IPS-15b (cell line): ENCODE measurements at regions not wholly inside any gene's neighbourhood (a gene's known extent, or its start where the extent isn't known, plus 50 kb on each side); places are given as distances from the start of the nearest gene placed in this dataset.

Experiments used
- H3K27me3 ChIP-seq: one replicate; pipeline ENCODE4 v1.6.1; 2013; ENCODE audit warnings: low read length; ENCODE audit not compliant: control insufficient read depth, insufficient read depth
- H3K36me3 ChIP-seq: one replicate; pipeline ENCODE4 v1.6.1; 2013; ENCODE audit warnings: low read length; ENCODE audit not compliant: control insufficient read depth, insufficient read depth
- H3K4me1 ChIP-seq: one replicate; pipeline ENCODE4 v1.6.1; 2013; ENCODE audit warnings: mild to moderate bottlenecking, low read length; ENCODE audit not compliant: control insufficient read depth, insufficient read depth
- H3K4me3 ChIP-seq: one replicate; pipeline ENCODE4 v1.5.1; 2013; ENCODE audit warnings: low read depth, low read length
- H3K9ac ChIP-seq: one replicate; pipeline ENCODE4 v1.6.1; 2013; ENCODE audit warnings: low read depth, mild to moderate bottlenecking, low read length
- H3K9me3 ChIP-seq: one replicate; pipeline ENCODE4 v1.6.1; 2013; ENCODE audit warnings: mild to moderate bottlenecking, low read length; ENCODE audit not compliant: control insufficient read depth, insufficient read depth

DNA sequence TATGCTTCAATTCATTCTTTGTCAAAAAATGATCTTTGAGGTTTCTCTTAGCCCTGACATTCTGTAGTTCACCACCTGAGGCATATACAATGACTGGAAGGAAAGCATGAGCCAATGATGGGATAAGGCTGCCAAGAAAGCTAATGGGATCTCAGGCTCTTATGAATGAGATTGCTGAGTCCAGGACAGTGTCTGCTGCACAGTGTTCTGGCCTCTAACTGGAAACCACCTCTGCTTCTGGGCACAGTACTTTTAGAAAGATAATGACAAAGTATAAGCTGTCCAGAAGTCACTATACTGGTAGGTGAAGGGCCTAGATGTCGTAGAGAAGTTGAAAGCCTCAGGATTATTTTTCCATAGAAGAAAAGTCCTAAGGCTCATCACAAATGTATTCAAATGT lies 69.1 kb upstream of the PAPPA start:
- no peaks in the 10 kb centered on the region for H3K36me3 ChIP-seq
- H3K27me3 ChIP-seq = no peaks in the 10 kb centered on the region
- no peak overlapping the region for H3K4me3 ChIP-seq
- no peaks in the 10 kb centered on the region for H3K9me3 ChIP-seq
- no peaks in the 10 kb centered on the region for H3K4me1 ChIP-seq
- H3K9ac ChIP-seq = no peak overlapping the region

- no peak overlapping the region for H3K4me3 ChIP-seq
- no peaks in the 10 kb centered on the region for H3K36me3 ChIP-seq
- H3K4me1 ChIP-seq = no peaks in the 10 kb centered on the region
- H3K9me3 ChIP-seq = no peaks in the 10 kb centered on the region
- no peak overlapping the region for H3K9ac ChIP-seq
- H3K27me3 ChIP-seq = no peaks in the 10 kb centered on the region
Observed at GRCh38 chr9:116087246-116087645, 66.3 kb upstream of the PAPPA start.

GRCh38 chr9:116087751-116088194 lies 65.8 kb upstream of the PAPPA start:
- Histone ChIP-seq H3K36me3 (no peaks in the 10 kb centered on the region), H3K9me3 (no peaks in the 10 kb centered on the region), H3K4me1 (no peaks in the 10 kb centered on the region), H3K4me3 (no peak overlapping the region), H3K9ac (no peak overlapping the region), H3K27me3 (no peaks in the 10 kb centered on the region)

DNA sequence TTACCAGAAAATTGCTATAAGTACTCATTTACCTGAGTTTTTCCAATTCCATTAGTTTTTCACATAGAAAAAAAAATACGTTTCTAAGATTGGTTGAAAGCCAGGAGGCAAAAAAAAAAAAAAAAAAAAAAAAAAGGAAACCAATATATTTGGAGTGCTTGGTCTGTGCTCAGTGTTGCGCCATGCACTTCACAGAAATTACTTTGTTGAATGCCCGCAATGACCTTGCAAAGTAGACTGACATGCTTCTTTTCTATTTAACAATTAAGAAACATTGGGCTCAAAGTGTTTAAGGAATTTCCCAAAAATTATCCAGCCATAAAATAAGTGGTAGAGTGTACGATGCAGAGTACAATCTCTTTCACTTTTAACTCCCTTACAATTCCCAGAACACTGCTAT lies 65.2 kb upstream of the PAPPA start:
- no peaks in the 10 kb centered on the region for H3K27me3 ChIP-seq

GRCh38 chr9:116090030-116090770 lies 63.4 kb upstream of the PAPPA start:
- Histone ChIP-seq H3K4me3 (no peak overlapping the region), H3K9ac (no peak overlapping the region), H3K4me1 (no peaks in the 10 kb centered on the region), H3K9me3 (no peaks in the 10 kb centered on the region), H3K36me3 (no peaks in the 10 kb centered on the region), H3K27me3 (no peaks in the 10 kb centered on the region)

More for the DNA sequence above, 65.2 kb upstream of the PAPPA start:
- no peak overlapping the region for H3K4me3 ChIP-seq
- H3K36me3 ChIP-seq = no peaks in the 10 kb centered on the region
- no peaks in the 10 kb centered on the region for H3K4me1 ChIP-seq
- no peak overlapping the region for H3K9ac ChIP-seq
- H3K9me3 ChIP-seq = no peaks in the 10 kb centered on the region

DNA sequence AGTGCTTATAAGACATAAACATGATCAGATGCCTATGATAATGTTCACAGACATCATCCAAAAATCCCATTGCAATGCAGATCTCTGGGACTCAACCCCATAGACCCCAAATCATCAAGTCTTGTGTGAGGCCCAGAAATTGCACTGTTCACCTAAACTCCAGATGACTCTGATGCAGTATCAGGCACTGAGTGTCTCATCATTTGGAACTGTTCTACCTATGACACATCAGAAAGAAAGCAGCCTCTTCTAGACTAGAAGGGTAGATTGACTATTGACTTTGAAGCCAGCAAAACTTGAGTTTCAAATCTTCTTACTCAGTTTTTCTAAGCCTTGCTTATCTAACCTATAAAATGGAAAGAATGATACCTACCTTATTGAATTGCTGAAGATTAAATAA lies 58.7 kb upstream of the PAPPA start:
- no peaks in the 10 kb centered on the region for H3K36me3 ChIP-seq
- peaks cover 5% of the 10 kb centered on the region for H3K4me1 ChIP-seq
- H3K4me3 ChIP-seq = no peak overlapping the region
- H3K9me3 ChIP-seq = no peaks in the 10 kb centered on the region
- no peak overlapping the region for H3K9ac ChIP-seq
- H3K27me3 ChIP-seq = no peaks in the 10 kb centered on the region

DNA sequence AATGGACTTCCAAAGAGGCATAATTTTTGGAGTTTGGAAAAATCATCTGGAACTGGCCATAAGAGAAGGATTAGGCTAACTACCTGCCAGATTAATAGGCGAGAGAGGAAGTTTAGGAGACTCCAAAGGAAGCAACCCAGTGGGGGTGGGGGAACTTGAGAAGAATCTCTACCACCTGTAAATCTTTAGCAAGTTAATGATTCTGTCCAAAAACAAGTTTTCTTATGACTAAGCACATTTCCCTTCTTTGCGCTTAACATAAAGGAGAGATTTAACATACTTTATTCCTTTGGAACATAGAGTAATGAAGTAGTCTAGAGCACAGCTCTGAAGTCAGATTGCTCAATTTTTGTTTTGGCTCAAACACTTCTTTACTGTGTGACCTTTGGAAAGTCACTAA lies 58.2 kb upstream of the PAPPA start:
- H3K4me1 ChIP-seq = peaks cover 5% of the 10 kb centered on the region
- H3K36me3 ChIP-seq = no peaks in the 10 kb centered on the region
- H3K9ac ChIP-seq = no peak overlapping the region
- H3K4me3 ChIP-seq = no peak overlapping the region
- H3K9me3 ChIP-seq = no peaks in the 10 kb centered on the region
- no peaks in the 10 kb centered on the region for H3K27me3 ChIP-seq

GRCh38 chr9:116096046-116096445 lies 57.5 kb upstream of the PAPPA start:
- peaks cover 5% of the 10 kb centered on the region for H3K4me1 ChIP-seq
- no peaks in the 10 kb centered on the region for H3K9me3 ChIP-seq

GRCh38 chr9:116096853-116097252 lies 56.7 kb upstream of the PAPPA start:
- peaks cover 5% of the 10 kb centered on the region for H3K4me1 ChIP-seq
- H3K36me3 ChIP-seq = no peaks in the 10 kb centered on the region
- no peaks in the 10 kb centered on the region for H3K27me3 ChIP-seq
- H3K9me3 ChIP-seq = no peaks in the 10 kb centered on the region
- H3K9ac ChIP-seq = no peak overlapping the region
- no peak overlapping the region for H3K4me3 ChIP-seq

More at GRCh38 chr9:116096046-116096445, 57.5 kb upstream of the PAPPA start:
- no peak overlapping the region for H3K4me3 ChIP-seq
- no peak overlapping the region for H3K9ac ChIP-seq
- H3K36me3 ChIP-seq = no peaks in the 10 kb centered on the region
- no peaks in the 10 kb centered on the region for H3K27me3 ChIP-seq

DNA sequence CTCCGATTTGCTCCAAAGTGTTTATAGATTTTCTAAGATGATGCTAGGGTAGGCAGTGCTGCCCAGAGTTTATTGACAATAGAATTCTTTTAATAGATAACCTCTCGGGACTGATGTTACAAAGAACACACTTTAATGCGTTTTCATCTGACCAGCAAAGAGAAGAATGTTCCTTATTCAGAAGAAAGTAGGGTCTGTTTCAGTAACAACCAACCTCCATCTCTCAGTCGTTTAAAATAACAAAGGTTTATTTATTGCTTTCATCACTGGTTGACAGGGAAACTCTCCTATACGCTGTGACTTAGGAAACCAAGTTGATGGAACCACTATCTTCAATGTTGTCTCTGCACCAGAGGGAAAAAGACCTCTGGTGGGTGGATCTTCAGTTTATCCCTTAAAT lies 55.1 kb upstream of the PAPPA start:
- Histone ChIP-seq H3K9me3 (no peaks in the 10 kb centered on the region), H3K4me1 (peaks cover 5% of the 10 kb centered on the region), H3K27me3 (no peaks in the 10 kb centered on the region), H3K9ac (no peak overlapping the region), H3K4me3 (no peak overlapping the region), H3K36me3 (no peaks in the 10 kb centered on the region)

- Histone ChIP-seq H3K9me3 (no peaks in the 10 kb centered on the region), H3K4me1 (peaks cover 5% of the 10 kb centered on the region), H3K27me3 (no peaks in the 10 kb centered on the region), H3K36me3 (no peaks in the 10 kb centered on the region), H3K4me3 (no peak overlapping the region), H3K9ac (no peak overlapping the region)
Observed at GRCh38 chr9:116099821-116100220, 53.8 kb upstream of the PAPPA start.

DNA sequence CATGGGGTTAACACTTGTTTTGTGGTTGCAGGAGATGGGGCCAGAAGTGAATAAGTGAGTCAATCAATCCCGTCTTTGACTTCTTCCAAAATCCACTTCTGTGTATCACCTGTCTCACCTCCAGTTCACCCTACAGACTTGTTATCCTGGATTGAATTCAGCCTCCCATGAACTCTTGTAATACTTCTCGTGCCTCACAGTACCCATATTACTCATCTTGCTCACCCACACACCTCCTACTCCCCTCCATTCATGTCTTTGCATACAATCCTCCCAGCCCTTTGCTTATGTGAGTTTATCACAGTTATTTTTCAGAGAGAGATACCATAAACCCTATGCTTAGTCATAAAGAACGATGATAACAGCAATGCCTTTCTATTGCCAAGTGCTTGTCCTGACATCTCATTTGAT lies 52.9 kb upstream of the PAPPA start:
- Histone ChIP-seq H3K36me3 (no peaks in the 10 kb centered on the region), H3K27me3 (no peaks in the 10 kb centered on the region), H3K9me3 (no peaks in the 10 kb centered on the region), H3K4me1 (peaks cover 5% of the 10 kb centered on the region), H3K4me3 (no peak overlapping the region), H3K9ac (no peak overlapping the region)
